HCT116 (cell line): ENCODE measurements at regions not wholly inside any gene's neighbourhood (a gene's known extent, or its start where the extent isn't known, plus 50 kb on each side); places are given as distances from the start of the nearest gene placed in this dataset.

Experiments used
- ATAC-seq: fragments of 200-7000 bp; cut with Tn5 transposase; 2 replicates; pipeline ENCODE4 v1.9.1; 2020; ENCODE audit warnings: mild to moderate bottlenecking, moderate library complexity
- BruUV-seq: library from RNA; stranded (reverse); fragments of 400-500 nt; replicated peaks from 2 replicates; lab custom pipeline; 2021; lab: Mats Ljungman, UMichigan
- CTCF ChIA-PET: fragments of 300-600 bp; sonication (Branson Sonifier 250); formaldehyde crosslinking; loops from one replicate; lab custom pipeline; 2021; ENCODE audit warnings: antibody characterized with exemption; lab: Charles Lee
- POLR2A ChIA-PET: fragments of 300-600, 350-600 bp; sonication (Branson Sonifier 250); formaldehyde crosslinking; loops from one replicate; lab custom pipeline; 2021; ENCODE audit warnings: antibody characterized with exemption; lab: Charles Lee
- RAD21 ChIA-PET, 2 experiments: fragments of 300-600 bp; sonication (Branson Sonifier 250); formaldehyde crosslinking; loops; one replicate each; lab custom pipeline; 2023; ENCODE audit warnings: low total read pairs in 2 of 2; ENCODE audit not compliant: uncharacterized antibody in 2 of 2, unreplicated experiment in 2 of 2, low non-redundant PET in 1 of 2; lab: Charles Lee
- DNase-seq: peaks from one replicate; pipeline ENCODE4 v3.0.0-alpha.2; 2010; ENCODE audit warnings: low read depth, low spot score
- H2AFZ ChIP-seq: fragments of 200-600 bp; shearing (Covaris generic), sonication (generic); 2 replicates; pipeline ENCODE4 v1.6.1; 2017; ENCODE audit warnings: low read depth, mixed run types, mixed read lengths, antibody characterized with exemption, low read length; ENCODE audit not compliant: poor library complexity, severe bottlenecking
- H3K27ac ChIP-seq: 2 replicates; pipeline ENCODE4 v1.5.1; 2012; ENCODE audit warnings: low read depth, low read length
- H3K27me3 ChIP-seq: fragments of 200-600 bp; sonication (generic); 2 replicates; pipeline ENCODE4 v1.6.1; 2016; ENCODE audit warnings: mixed run types, low read length, mixed read lengths; ENCODE audit not compliant: insufficient read depth
- H3K36me3 ChIP-seq, 2 experiments: fragments of 200-500 bp in 1 of 2; fragments of 200-600 bp in 1 of 2; sonication (Bioruptor generic) in 1 of 2; sonication (generic) in 1 of 2; 2 replicates each; pipeline versions ENCODE4 v1.5.1 to v1.6.1; 2014 to 2016; ENCODE audit warnings: low read length in 2 of 2, inconsistent platforms in 1 of 2, mixed read lengths in 1 of 2, mixed run types in 1 of 2; ENCODE audit not compliant: insufficient read depth in 2 of 2, control insufficient read depth in 1 of 2
- H3K4me1 ChIP-seq, 2 experiments: fragments of 200-600 bp in 1 of 2; sonication (generic) in 1 of 2; 2 replicates each; pipeline versions ENCODE4 v1.5.1 to v1.6.1; 2012 to 2017; ENCODE audit warnings: low read length in 2 of 2, inconsistent platforms in 1 of 2, mild to moderate bottlenecking in 1 of 2, mixed read lengths in 1 of 2, mixed run types in 1 of 2, moderate library complexity in 1 of 2; ENCODE audit not compliant: insufficient read depth in 2 of 2, control insufficient read depth in 1 of 2
- H3K4me2 ChIP-seq: fragments of 200-600 bp; sonication (generic); 2 replicates; pipeline ENCODE4 v1.6.1; 2017; ENCODE audit warnings: mixed run types, low read length, mixed read lengths
- H3K4me3 ChIP-seq, 2 experiments: fragments of 200-600 bp in 1 of 2; sonication (generic) in 1 of 2; replicated peaks in 1 of 2; 2 replicates each; pipeline ENCODE4 v1.5.1; 2011 to 2016; ENCODE audit warnings: low read length in 2 of 2, control low read depth in 1 of 2, low read depth in 1 of 2, mild to moderate bottlenecking in 1 of 2, mixed read lengths in 1 of 2, mixed run types in 1 of 2
- H3K79me2 ChIP-seq: fragments of 200-600 bp; sonication (generic); 2 replicates; pipeline ENCODE4 v1.6.1; 2017; ENCODE audit warnings: mild to moderate bottlenecking, mixed run types, low read length, moderate library complexity, mixed read lengths; ENCODE audit not compliant: insufficient read depth
- H3K9ac ChIP-seq: fragments of 200-600 bp; sonication (generic); 2 replicates; pipeline ENCODE4 v1.6.1; 2016; ENCODE audit warnings: low read length, mixed read lengths
- H3K9me2 ChIP-seq: fragments of 200-600 bp; sonication (generic), shearing (Covaris generic); 2 replicates; pipeline ENCODE4 v1.6.1; 2017; ENCODE audit warnings: mixed run types, mild to moderate bottlenecking, moderate library complexity; ENCODE audit not compliant: insufficient read depth
- H3K9me3 ChIP-seq, 2 experiments: fragments of 200-500 bp in 1 of 2; fragments of 200-600 bp in 1 of 2; sonication (Bioruptor generic) in 1 of 2; sonication (generic) in 1 of 2; 2 replicates each; pipeline ENCODE4 v1.6.1; 2014 to 2017; ENCODE audit warnings: low read length in 2 of 2, mixed read lengths in 2 of 2, inconsistent platforms in 1 of 2, low read depth in 1 of 2, mild to moderate bottlenecking in 1 of 2, mixed run types in 1 of 2, moderate library complexity in 1 of 2; ENCODE audit not compliant: control insufficient read depth in 1 of 2, insufficient read depth in 1 of 2
- H4K20me1 ChIP-seq: fragments of 200-600 bp; sonication (generic), shearing (Covaris generic); 2 replicates; pipeline ENCODE4 v1.6.1; 2017; ENCODE audit warnings: mixed run types, mild to moderate bottlenecking, moderate library complexity; ENCODE audit not compliant: insufficient read depth
- CBX3 ChIP-seq: IDR thresholded peaks from 2 replicates; pipeline ENCODE4 v1.6.1; 2012; ENCODE audit warnings: low read depth
- CEBPB ChIP-seq: IDR thresholded peaks from 2 replicates; pipeline ENCODE4 v1.6.1; 2012; ENCODE audit warnings: low read depth
- EGR1 ChIP-seq: IDR thresholded peaks from 2 replicates; pipeline ENCODE4 v1.6.1; 2012; ENCODE audit warnings: low read depth
- EZH2 ChIP-seq: fragments of 200-600 bp; sonication (generic); IDR thresholded peaks from 2 replicates; pipeline ENCODE4 v1.6.1; 2017; ENCODE audit warnings: antibody characterized with exemption, mixed run types
- POLR2A ChIP-seq: IDR thresholded peaks from 2 replicates; pipeline ENCODE4 v1.7.0; 2011; ENCODE audit warnings: borderline replicate concordance; ENCODE audit not compliant: insufficient read depth, insufficient read length; ENCODE audit errors: extremely low read depth
- RAD21 ChIP-seq: IDR thresholded peaks from 2 replicates; pipeline ENCODE4 v1.6.1; 2012; ENCODE audit warnings: low read depth, mild to moderate bottlenecking
- SIN3A ChIP-seq: IDR thresholded peaks from 2 replicates; pipeline ENCODE4 v1.6.1; 2012; ENCODE audit warnings: low read depth
- YY1 ChIP-seq: IDR thresholded peaks from 2 replicates; pipeline ENCODE4 v1.6.1; 2011; ENCODE audit warnings: low read length, low read depth, moderate library complexity, mild to moderate bottlenecking; ENCODE audit not compliant: insufficient replicate concordance; ENCODE audit errors: extremely low read depth
- ZBTB33 ChIP-seq: IDR thresholded peaks from 2 replicates; pipeline ENCODE4 v1.6.1; 2011; ENCODE audit warnings: mild to moderate bottlenecking, low read length, moderate library complexity; ENCODE audit not compliant: insufficient replicate concordance; ENCODE audit errors: extremely low read depth
- ZNF274 ChIP-seq: fragments of 200-500 bp; sonication (Bioruptor generic); IDR thresholded peaks from 2 replicates; pipeline ENCODE4 v1.6.1; 2014; ENCODE audit warnings: mild to moderate bottlenecking, low read depth, low read length, inconsistent platforms
- intact Hi-C: fragments of 100-400 bp; cut with micrococcal nuclease; formaldehyde crosslinking; loops from 2 replicates; pipeline ENCODE4 v1.10.0; 2022
- TF ChIP-seq, protein P1 (sequence below): IDR thresholded peaks from 2 replicates; pipeline ENCODE4 v1.6.1; 2012; ENCODE audit warnings: low read depth

DNA sequence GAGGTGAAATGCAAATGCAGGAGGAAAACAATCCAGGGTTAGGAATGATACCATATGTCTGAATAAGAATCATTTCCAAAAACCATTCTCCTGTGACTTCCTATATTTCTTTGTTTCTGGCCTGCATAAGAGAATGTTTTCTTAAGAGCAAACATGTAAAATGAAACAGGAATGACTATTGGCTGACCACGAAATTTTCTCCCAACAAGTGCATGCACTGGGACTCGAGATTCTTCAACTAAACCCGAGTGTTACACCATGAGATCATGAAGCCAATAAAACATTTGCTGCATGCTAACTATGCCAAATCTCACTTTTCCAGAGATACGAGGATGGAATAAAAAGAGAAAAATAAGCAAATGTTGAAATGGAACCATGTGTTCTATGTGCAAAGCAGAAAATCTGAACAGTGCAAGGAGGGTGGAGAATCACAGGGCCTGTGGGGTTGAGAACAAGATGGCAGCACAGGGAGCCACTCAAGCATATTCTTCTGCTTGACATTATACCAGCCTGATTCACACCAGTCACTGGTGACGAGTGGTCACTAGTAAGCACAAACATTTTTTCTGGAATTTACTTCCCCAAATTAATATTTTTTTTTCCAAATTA, 212.2 kb upstream of the FOXA2 start:
- no peaks in the 10 kb centered on the region for H4K20me1 ChIP-seq
- RAD21 ChIA-PET: no interaction called here
- TF ChIP-seq POLR2A (no peak), SIN3A (no peak), YY1 (no peak), ZBTB33 (no peak), CBX3 (no peak), EZH2 (no peak), EGR1 (no peak), CEBPB (no peak), ZNF274 (no peak), RAD21 (no peak)
- TF ChIP-seq, protein P1, sequence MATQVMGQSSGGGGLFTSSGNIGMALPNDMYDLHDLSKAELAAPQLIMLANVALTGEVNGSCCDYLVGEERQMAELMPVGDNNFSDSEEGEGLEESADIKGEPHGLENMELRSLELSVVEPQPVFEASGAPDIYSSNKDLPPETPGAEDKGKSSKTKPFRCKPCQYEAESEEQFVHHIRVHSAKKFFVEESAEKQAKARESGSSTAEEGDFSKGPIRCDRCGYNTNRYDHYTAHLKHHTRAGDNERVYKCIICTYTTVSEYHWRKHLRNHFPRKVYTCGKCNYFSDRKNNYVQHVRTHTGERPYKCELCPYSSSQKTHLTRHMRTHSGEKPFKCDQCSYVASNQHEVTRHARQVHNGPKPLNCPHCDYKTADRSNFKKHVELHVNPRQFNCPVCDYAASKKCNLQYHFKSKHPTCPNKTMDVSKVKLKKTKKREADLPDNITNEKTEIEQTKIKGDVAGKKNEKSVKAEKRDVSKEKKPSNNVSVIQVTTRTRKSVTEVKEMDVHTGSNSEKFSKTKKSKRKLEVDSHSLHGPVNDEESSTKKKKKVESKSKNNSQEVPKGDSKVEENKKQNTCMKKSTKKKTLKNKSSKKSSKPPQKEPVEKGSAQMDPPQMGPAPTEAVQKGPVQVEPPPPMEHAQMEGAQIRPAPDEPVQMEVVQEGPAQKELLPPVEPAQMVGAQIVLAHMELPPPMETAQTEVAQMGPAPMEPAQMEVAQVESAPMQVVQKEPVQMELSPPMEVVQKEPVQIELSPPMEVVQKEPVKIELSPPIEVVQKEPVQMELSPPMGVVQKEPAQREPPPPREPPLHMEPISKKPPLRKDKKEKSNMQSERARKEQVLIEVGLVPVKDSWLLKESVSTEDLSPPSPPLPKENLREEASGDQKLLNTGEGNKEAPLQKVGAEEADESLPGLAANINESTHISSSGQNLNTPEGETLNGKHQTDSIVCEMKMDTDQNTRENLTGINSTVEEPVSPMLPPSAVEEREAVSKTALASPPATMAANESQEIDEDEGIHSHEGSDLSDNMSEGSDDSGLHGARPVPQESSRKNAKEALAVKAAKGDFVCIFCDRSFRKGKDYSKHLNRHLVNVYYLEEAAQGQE: no peak

More for the DNA sequence above, 212.2 kb upstream of the FOXA2 start:
- H3K4me2 ChIP-seq: peak overlapping the region; percentile 46
- no peaks in the 10 kb centered on the region for H3K9me3 ChIP-seq
- no peaks in the 10 kb centered on the region for H3K79me2 ChIP-seq
- no peaks in the 10 kb centered on the region for H3K36me3 ChIP-seq
- H3K4me1 ChIP-seq: peaks cover 0 to 38% of the 10 kb centered on the region in 2 experiments; a peak in 3 of 4 replicates
- H3K4me3 ChIP-seq: no peak overlapping the region
- peaks cover 1% of the 10 kb centered on the region; the same call in 1 of the 2 replicates for H3K27me3 ChIP-seq
- BruUV-seq: no TSS peak
- H3K27ac ChIP-seq: no peak overlapping the region
- DNase-seq (no peak), ATAC-seq (no peak)
- H3K9me2 ChIP-seq: no peaks in the 10 kb centered on the region
- H2AFZ ChIP-seq: no peak overlapping the region
- ChIA-PET POLR2A (no interaction called here), CTCF (no interaction called here)
- intact Hi-C loops: loop anchor here (10.0 kb wide), 1 partner anchor 78 kb away; no protein-coding TSS in a partner anchor
- no peak overlapping the region for H3K9ac ChIP-seq
